BLaER1 treated with 17β-estradiol and CSF1 and Interleukin-3, amounts not matched to agents 10 nM and 100 nM (cell line): ENCODE measurements at regions not wholly inside any gene's neighbourhood (a gene's known extent, or its start where the extent isn't known, plus 50 kb on each side); places are given as distances from the start of the nearest gene placed in this dataset.

Experiments used
- H3K27ac ChIP-seq, 11 experiments: shearing (Covaris generic); formaldehyde crosslinking; 2 replicates each; pipeline ENCODE4 v1.8.1; 2022
- H3K27me3 ChIP-seq, 11 experiments: shearing (Covaris generic); formaldehyde crosslinking; 2 replicates each; pipeline ENCODE4 v1.8.1; 2022
- H3K36me3 ChIP-seq, 11 experiments: shearing (Covaris generic); formaldehyde crosslinking; 2 replicates each; pipeline ENCODE4 v1.8.1; 2022
- H3K4me1 ChIP-seq, 10 experiments: shearing (Covaris generic); formaldehyde crosslinking; 2 replicates each; pipeline ENCODE4 v1.8.1; 2022
- H3K4me2 ChIP-seq, 11 experiments: shearing (Covaris generic); formaldehyde crosslinking; 2 replicates each; pipeline ENCODE4 v1.8.1; 2022
- H3K4me3 ChIP-seq, 10 experiments: shearing (Covaris generic); formaldehyde crosslinking; 2 replicates each; pipeline ENCODE4 v1.8.1; 2022
- H3K9ac ChIP-seq, 11 experiments: shearing (Covaris generic); formaldehyde crosslinking; 2 replicates each; pipeline ENCODE4 v1.8.1; 2022
- H3K9me3 ChIP-seq, 11 experiments: shearing (Covaris generic); formaldehyde crosslinking; replicated peaks in 1 of 11; 2 replicates each; pipeline ENCODE4 v1.8.1; 2022
- H4K20me1 ChIP-seq, 11 experiments: shearing (Covaris generic); formaldehyde crosslinking; 2 replicates each; pipeline ENCODE4 v1.8.1; 2022
- Cebpa-rat ChIP-seq, 11 experiments: shearing (Covaris generic); IDR thresholded peaks; 2 replicates each; pipeline ENCODE4 v1.8.1; 2022

DNA sequence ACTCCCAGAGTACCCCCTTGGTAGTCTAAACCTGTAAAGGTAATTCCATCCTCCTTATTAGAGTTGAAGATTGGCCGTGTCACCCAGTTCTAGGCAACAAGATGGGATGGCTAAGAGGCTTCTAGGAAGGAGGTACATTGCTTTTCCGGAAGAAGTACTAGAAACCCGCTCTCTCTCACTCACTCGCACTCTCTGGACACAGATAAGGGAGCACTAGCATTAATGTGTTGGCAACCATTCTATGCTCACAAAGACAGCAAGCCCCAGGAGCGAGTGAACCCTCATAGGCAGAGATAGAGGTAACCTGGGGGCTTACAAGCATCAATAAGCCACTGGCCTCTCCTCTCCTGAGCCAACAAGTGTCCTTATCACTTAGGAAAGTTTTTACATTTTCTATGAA, 503.2 kb upstream of the JARID2 start:
- Histone ChIP-seq H4K20me1 (no peaks in the 10 kb centered on the region), H3K27ac (peak overlapping the region in 5 of 11 experiments; percentile 27 to 70 (median 49); a peak in 8 of 22 replicates), H3K36me3 (no peaks in the 10 kb centered on the region), H3K27me3 (no peaks in the 10 kb centered on the region), H3K4me3 (no peak overlapping the region), H3K9me3 (peaks cover 0 to 34% (median 20%) of the 10 kb centered on the region in 11 experiments; a peak in 15 of 22 replicates), H3K9ac (no peak overlapping the region), H3K4me2 (peak overlapping the region in 4 of 11 experiments; percentile 32 to 77 (median 66); a peak in 7 of 22 replicates), H3K4me1 (peaks cover 24 to 41% (median 32%) of the 10 kb centered on the region in 10 experiments)
- no peak for TF ChIP-seq Cebpa-rat (IDR thresholded peaks at IDR 0.05)

DNA sequence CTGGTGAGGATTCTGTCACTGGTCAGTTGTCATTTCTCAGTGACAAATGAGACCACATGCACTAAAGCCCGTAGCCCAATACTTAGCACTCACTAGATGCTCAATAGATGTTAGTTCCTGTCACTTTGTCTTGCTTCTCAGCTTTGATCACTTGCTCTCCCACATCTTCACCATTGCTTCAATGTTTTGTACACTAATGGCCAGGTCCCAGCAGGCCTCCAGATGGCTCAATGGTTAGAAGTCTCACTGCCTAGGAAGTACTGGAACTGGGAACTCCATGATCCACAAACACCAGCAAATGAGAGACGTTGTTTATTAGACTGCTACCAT, 502.8 kb upstream of the JARID2 start:
- Histone ChIP-seq H3K9ac (no peak overlapping the region), H3K4me1 (peaks cover 20 to 37% (median 28%) of the 10 kb centered on the region in 10 experiments), H3K27ac (peak overlapping the region in 5 of 11 experiments; percentile 27 to 70 (median 49); a peak in 9 of 22 replicates), H4K20me1 (no peaks in the 10 kb centered on the region), H3K27me3 (no peaks in the 10 kb centered on the region), H3K36me3 (no peaks in the 10 kb centered on the region), H3K9me3 (peaks cover 0 to 35% (median 20%) of the 10 kb centered on the region in 11 experiments; a peak in 15 of 22 replicates), H3K4me2 (peak overlapping the region in 4 of 11 experiments; percentile 32 to 77 (median 66); a peak in 8 of 22 replicates), H3K4me3 (no peak overlapping the region)
- no peak for TF ChIP-seq Cebpa-rat (IDR thresholded peaks at IDR 0.05)

DNA sequence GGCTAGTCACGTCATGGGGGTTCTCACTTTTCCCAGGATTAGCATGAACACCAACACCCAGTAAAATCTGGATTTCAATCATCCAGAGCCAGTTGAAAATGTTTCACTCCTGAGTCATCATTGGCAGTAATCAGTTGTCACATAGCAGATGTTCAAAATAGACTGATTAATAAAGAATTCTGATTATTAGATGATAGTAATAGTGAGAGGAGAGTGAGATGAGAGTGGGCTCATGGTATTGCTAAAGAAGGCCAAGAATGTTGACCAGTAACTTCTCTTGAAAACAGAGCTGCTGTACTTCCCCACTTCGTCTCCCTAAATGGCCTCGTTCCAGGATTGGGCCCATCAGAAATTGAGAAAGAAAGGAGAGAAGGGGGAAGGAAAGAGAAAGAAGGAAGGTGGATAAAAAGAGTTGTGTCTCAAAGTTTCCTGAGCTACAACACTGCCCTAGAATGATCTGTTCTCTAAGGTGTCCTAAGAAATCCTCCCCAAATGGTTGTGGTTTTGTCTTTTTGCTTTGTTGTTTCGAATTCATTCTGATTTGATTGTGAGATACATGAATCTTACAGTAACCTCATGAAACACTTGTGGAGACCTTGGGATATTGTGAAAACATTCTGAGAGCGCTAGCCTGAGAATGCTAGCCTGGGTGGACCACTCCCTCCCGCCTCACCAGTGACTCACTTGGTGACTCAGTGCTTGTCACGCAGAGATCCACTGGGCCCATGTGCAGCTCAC, 502.2 kb upstream of the JARID2 start:
- Histone ChIP-seq H3K9ac (peak overlapping the region in 1 of 11 experiments; percentile 28; a peak in 1 of 22 replicates), H3K4me3 (no peak overlapping the region), H4K20me1 (no peaks in the 10 kb centered on the region), H3K36me3 (no peaks in the 10 kb centered on the region), H3K27me3 (no peaks in the 10 kb centered on the region), H3K27ac (peak overlapping the region in 5 of 11 experiments; percentile 27 to 70 (median 49); a peak in 9 of 22 replicates), H3K4me1 (peaks cover 15 to 32% (median 23%) of the 10 kb centered on the region in 10 experiments), H3K9me3 (peaks cover 0 to 35% (median 20%) of the 10 kb centered on the region in 11 experiments; a peak in 15 of 22 replicates), H3K4me2 (peak overlapping the region in 4 of 11 experiments; percentile 32 to 77 (median 66); a peak in 8 of 22 replicates)
- 0 out of 22 replicates have a peak, but pooled peaks of 1 of the 11 experiments have one; percentile 7 for TF ChIP-seq Cebpa-rat (IDR thresholded peaks at IDR 0.05)

DNA sequence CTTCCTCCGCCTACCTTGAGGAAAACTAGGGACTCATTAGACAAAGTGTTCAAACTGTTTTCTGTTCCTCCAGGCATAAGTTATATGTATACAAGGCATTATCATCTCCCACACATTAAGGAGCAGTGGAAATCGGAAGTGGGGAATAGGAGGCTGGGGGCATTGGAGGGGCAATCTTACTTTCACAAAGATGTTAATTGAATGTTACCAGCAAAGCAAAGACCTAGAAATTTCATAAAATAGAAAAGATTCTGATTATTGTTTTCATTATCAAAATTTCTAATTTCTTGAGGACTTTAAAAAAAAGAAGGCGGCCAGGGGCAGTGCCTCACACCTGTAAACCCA, 501.7 kb upstream of the JARID2 start:
- Histone ChIP-seq H3K4me3 (no peak overlapping the region), H3K27ac (peak overlapping the region in 3 of 11 experiments; percentile 49 to 70 (median 67); a peak in 5 of 22 replicates), H3K27me3 (no peaks in the 10 kb centered on the region), H3K4me2 (peak overlapping the region in 3 of 11 experiments; percentile 64 to 77 (median 68); a peak in 6 of 22 replicates), H3K9ac (0 out of 22 replicates have a peak overlapping the region, but pooled peaks of 1 of the 11 experiments have one; percentile 28), H3K36me3 (no peaks in the 10 kb centered on the region), H3K9me3 (peaks cover 0 to 35% (median 20%) of the 10 kb centered on the region in 11 experiments; a peak in 15 of 22 replicates), H3K4me1 (peaks cover 9 to 26% (median 18%) of the 10 kb centered on the region in 10 experiments), H4K20me1 (no peaks in the 10 kb centered on the region)
- no peak for TF ChIP-seq Cebpa-rat (IDR thresholded peaks at IDR 0.05)

DNA sequence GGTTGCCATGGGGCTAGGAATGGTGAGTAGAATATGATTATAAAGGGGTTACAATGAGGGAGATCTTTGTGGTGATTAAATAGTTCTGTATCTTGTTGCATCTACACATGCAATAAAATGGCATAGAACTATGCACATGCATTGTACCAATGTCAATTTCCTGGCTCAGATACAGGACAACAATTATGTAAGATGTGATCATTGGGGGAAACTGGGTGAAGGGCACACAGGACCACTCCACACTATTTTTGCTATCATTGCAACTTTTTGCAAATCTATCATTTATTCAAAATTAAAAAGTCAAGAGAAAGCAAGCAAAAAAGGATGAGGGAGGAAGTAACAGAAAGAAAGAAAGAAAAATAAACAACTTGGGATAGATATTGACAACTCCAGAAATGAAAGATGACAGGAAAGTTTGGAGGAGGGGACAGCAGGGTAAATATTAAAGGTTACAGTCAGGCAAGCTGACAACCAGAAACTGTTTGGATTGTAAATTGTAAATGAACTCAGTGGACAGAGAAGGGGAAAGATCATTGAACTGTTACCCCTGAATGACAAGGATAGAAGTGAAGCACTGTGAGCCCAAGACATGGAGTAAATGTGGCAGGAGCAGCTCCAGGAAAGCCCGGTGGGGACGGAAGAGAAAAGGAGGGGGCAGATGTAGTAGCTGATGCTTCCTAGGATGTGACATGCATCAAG, 499.6 kb upstream of the JARID2 start:
- H3K4me2 ChIP-seq = no peak overlapping the region
- H4K20me1 ChIP-seq = no peaks in the 10 kb centered on the region
- H3K4me3 ChIP-seq = no peak overlapping the region
- no peaks in the 10 kb centered on the region for H3K27me3 ChIP-seq
- no peak for TF ChIP-seq Cebpa-rat (IDR thresholded peaks at IDR 0.05)
- H3K4me1 ChIP-seq = peaks cover 0 to 19% (median 6%) of the 10 kb centered on the region in 10 experiments; a peak in 9 of 20 replicates
- H3K36me3 ChIP-seq = no peaks in the 10 kb centered on the region
- H3K9me3 ChIP-seq = peaks cover 0 to 32% (median 8%) of the 10 kb centered on the region in 11 experiments; a peak in 14 of 22 replicates
- H3K27ac ChIP-seq = no peak overlapping the region
- no peak overlapping the region for H3K9ac ChIP-seq

DNA sequence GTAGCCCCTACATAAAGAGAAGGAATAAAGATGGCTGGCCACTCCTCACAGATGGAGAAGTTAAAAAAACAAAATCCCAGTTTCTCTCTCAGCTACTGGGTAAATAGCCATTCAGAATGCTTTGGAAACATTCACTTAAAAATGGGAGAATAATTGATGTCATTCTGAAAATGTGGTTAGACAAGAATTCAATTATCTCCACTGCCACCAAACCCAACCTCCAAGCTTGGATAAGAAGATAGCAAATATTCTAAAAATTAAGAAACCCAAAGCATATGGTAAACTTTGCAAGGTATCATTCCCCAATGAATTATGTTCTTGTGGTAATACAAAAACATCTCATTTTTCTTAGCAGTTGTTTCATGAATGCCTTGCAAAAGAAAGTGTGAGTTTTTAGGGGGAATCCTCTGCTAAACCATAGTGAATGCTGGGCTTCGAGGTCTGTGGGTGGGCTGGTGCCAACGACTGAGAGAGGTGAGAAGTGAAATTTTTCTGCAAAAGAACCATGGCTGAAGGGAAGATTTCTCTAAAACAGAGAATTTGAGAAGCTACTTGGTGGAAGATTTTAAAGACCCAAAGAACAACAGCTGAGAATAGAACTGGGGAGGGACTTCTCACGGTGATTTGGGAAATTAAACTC, 497.9 kb upstream of the JARID2 start:
- Histone ChIP-seq H4K20me1 (no peaks in the 10 kb centered on the region), H3K4me1 (peaks cover 0 to 13% (median 4%) of the 10 kb centered on the region in 10 experiments; a peak in 9 of 20 replicates), H3K27ac (no peak overlapping the region), H3K36me3 (no peaks in the 10 kb centered on the region), H3K27me3 (no peaks in the 10 kb centered on the region), H3K4me2 (no peak overlapping the region), H3K4me3 (no peak overlapping the region), H3K9ac (no peak overlapping the region), H3K9me3 (peaks cover 0 to 20% (median 0%) of the 10 kb centered on the region in 11 experiments; a peak in 4 of 22 replicates)
- TF ChIP-seq Cebpa-rat (IDR thresholded peaks at IDR 0.05) = no peak

DNA sequence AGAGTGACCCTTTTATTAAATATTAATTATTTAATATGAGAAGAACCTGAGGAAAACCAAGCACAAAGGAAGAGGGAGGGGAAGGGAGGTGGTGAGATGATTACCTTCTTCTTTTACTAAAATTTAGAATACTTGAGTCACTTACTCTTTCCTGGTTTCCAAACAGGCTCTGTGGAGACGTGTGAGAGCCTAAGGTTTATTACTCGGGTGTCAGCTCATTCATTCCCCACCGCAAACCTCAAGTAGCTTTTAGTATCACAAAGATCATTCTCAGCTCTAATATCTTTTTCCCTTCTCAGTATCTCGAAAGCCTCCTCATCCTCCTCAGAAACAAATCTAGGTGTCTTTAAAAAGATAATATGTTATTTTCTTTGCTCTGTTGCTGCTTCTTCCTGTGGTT, 497.2 kb upstream of the JARID2 start:
- H3K27ac ChIP-seq = no peak overlapping the region
- TF ChIP-seq Cebpa-rat (IDR thresholded peaks at IDR 0.05) = no peak

DNA sequence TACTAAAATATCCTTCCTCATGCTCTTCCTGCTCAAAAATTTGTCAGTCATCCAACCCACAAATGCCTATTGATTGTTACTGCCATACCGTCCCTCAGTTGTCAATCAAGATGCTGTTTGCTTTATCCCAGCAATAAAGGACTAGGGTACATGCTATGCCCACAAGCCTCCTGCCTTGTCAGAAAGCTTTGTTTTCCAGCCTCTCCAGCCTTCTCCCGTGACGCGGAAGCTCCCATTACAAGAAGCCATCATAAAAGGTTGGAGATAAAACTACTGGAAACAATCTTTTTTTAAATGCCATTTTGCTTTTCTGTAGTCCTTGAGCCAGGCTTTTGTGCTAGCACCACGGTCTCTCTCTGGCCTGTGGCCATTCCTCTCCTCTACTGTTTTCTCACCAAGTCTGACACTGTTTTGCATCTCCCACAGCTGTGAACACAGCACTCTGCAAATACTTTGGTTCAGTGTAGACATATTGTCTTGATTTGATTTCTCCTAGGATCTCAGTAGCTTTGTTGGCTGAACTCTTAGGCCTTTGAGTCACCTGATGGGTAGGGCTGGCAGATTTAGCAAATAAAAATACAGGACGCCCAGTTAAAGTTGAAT, 495.7 kb upstream of the JARID2 start:
- Histone ChIP-seq H3K4me3 (no peak overlapping the region), H3K27ac (no peak overlapping the region), H4K20me1 (no peaks in the 10 kb centered on the region), H3K27me3 (no peaks in the 10 kb centered on the region), H3K9me3 (peaks cover 0 to 16% (median 0%) of the 10 kb centered on the region in 11 experiments; a peak in 2 of 22 replicates), H3K36me3 (no peaks in the 10 kb centered on the region), H3K4me1 (no peaks in the 10 kb centered on the region), H3K9ac (no peak overlapping the region), H3K4me2 (no peak overlapping the region)
- TF ChIP-seq Cebpa-rat (IDR thresholded peaks at IDR 0.05) = no peak

More for the DNA sequence above, 497.2 kb upstream of the JARID2 start:
- Histone ChIP-seq H3K9ac (no peak overlapping the region), H4K20me1 (no peaks in the 10 kb centered on the region), H3K4me3 (no peak overlapping the region), H3K4me2 (no peak overlapping the region), H3K36me3 (no peaks in the 10 kb centered on the region), H3K27me3 (no peaks in the 10 kb centered on the region), H3K9me3 (peaks cover 0 to 16% (median 0%) of the 10 kb centered on the region in 11 experiments; a peak in 3 of 22 replicates), H3K4me1 (peaks cover 0 to 6% (median 1%) of the 10 kb centered on the region in 10 experiments; a peak in 9 of 20 replicates)
